ENCODE measurements at regions not wholly inside any gene's neighbourhood (a gene's known extent, or its start where the extent isn't known, plus 50 kb on each side); places are given as distances from the start of the nearest gene placed in this dataset.

- DNase-seq (ENCODE audit: extremely low read depth, low read depth), result no peak
- TF ChIP-seq, protein P1, sequence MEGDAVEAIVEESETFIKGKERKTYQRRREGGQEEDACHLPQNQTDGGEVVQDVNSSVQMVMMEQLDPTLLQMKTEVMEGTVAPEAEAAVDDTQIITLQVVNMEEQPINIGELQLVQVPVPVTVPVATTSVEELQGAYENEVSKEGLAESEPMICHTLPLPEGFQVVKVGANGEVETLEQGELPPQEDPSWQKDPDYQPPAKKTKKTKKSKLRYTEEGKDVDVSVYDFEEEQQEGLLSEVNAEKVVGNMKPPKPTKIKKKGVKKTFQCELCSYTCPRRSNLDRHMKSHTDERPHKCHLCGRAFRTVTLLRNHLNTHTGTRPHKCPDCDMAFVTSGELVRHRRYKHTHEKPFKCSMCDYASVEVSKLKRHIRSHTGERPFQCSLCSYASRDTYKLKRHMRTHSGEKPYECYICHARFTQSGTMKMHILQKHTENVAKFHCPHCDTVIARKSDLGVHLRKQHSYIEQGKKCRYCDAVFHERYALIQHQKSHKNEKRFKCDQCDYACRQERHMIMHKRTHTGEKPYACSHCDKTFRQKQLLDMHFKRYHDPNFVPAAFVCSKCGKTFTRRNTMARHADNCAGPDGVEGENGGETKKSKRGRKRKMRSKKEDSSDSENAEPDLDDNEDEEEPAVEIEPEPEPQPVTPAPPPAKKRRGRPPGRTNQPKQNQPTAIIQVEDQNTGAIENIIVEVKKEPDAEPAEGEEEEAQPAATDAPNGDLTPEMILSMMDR (IDR thresholded peaks at IDR 0.05; ENCODE audit: low read depth, low read length), result no peak
These were observed 230.7 kb upstream of the SGCD start for GRCh38 chr5:156096259-156096658.

- TF ChIP-seq, protein P1 (IDR thresholded peaks at IDR 0.05; ENCODE audit: low read depth, low read length), result no peak
- DNase-seq (ENCODE audit: extremely low read depth, low read depth), result no peak
These were observed 223.6 kb upstream of the SGCD start for GRCh38 chr5:156103155-156103885.

DNA sequence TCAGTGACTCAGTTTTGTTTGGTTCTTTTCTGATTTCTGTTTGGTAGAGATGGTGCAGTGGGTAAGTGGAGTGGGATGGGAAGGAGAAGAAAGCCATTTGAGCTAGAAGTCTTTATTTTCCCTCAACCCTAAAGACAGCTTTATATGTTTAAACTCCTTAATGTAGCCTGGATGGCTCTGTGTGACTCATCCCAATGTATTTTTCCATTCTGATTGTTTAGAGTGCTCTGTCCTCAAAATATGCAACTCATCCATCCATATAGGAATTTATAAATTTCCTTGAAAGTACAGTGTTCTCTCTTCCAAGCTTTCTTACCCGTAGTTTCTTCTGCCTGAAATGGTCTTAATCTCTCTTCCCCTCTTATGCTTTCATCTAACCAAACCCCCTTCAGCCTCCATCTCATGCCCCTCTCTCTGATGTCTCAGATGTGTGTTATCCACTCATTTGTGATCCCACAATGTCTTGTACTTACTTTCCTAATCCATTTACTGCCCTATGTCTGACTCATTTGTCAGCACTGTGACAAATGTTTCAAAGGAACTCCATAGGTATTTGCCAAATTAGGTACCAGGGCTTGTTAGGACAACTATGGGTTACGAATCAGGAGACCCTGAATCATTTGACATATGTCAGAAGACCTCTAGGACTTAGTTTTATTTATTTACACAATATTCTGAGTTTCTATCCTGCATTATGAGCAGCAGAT lies 217.5 kb upstream of the SGCD start:
- TF ChIP-seq, protein P1 (IDR thresholded peaks at IDR 0.05; ENCODE audit: low read depth, low read length), result no peak
- no peak for DNase-seq (ENCODE audit: extremely low read depth, low read depth)

DNA sequence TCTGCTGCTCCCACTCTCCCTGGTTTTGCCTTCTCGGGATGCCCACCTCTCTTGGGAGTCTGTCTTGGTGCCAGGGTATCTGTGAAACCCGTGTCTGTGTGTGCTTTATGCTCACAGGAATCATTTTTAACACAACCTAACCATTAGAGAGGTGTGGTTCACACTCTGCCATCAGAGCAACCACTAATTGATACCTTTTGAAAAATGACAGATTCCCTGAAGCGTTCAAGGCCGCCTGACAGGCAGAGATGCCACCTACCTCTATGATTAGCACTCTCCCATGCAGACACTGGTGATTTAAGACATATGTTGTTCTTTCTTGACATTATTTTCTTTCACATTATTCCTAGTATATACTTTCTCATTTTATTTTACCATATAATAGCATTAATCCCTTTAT lies 207.3 kb upstream of the SGCD start:
- TF ChIP-seq, protein P1 (IDR thresholded peaks at IDR 0.05; ENCODE audit: low read depth, low read length), result no peak
- no peak for DNase-seq (ENCODE audit: extremely low read depth, low read depth)

GRCh38 chr5:156120777-156121176 lies 206.2 kb upstream of the SGCD start:
- DNase-seq (ENCODE audit: extremely low read depth, low read depth), result no peak
- TF ChIP-seq, protein P1 (IDR thresholded peaks at IDR 0.05; ENCODE audit: low read depth, low read length), result no peak

- peak; percentile 62 for DNase-seq (ENCODE audit: extremely low read depth, low read depth)
These were observed 205.7 kb upstream of the SGCD start for GRCh38 chr5:156121234-156121633.

GRCh38 chr5:156121882-156122281 lies 205.1 kb upstream of the SGCD start:
- TF ChIP-seq, protein P1 (IDR thresholded peaks at IDR 0.05; ENCODE audit: low read depth, low read length), result no peak
- no peak for DNase-seq (ENCODE audit: extremely low read depth, low read depth)

More at GRCh38 chr5:156121234-156121633, 205.7 kb upstream of the SGCD start:
- TF ChIP-seq, protein P1 (IDR thresholded peaks at IDR 0.05; ENCODE audit: low read depth, low read length), result no peak

Measured in AG09319 (cell line).